HG03175 (cell line): ENCODE measurements at regions not wholly inside any gene's neighbourhood (a gene's known extent, or its start where the extent isn't known, plus 50 kb on each side); places are given as distances from the start of the nearest gene placed in this dataset.
"Not testable (repeated sequence)": the region's sequence is repeated elsewhere in the genome, so short reads cannot be mapped to it uniquely, and the experiment has no call there.

ENCODE experiments used
- ATAC-seq: cut with Tn5 transposase; IDR thresholded peaks from one replicate; pipeline ENCODE4 v1.9.1; 2021; ENCODE audit warnings: mild to moderate bottlenecking, moderate library complexity; ENCODE audit not compliant: unreplicated experiment

DNA sequence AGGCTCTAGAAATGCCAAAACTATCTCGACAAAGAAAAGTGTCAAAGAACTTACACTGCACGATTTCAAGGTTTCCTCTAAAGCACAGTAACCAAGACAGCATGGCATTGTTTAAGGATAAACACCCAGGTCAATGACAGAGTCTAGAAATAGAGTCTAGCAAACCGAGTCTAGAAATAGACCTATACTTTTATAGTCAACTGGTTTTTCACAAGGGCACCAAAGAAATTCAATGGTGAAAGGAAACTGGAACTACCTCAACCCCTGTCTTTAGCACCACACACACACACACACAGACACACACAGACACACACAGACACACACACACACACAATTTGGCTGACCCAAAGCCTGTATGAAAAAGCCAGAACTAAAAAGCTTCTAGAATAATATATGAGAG lies 67.1 kb upstream of the PGBD5 start:
- no peak for ATAC-seq

GRCh38 chr1:230490436-230490835 lies 64.3 kb upstream of the PGBD5 start:
- no peak for ATAC-seq

- no peak for ATAC-seq
These were observed 61.8 kb upstream of the PGBD5 start for GRCh38 chr1:230487773-230488428.

DNA sequence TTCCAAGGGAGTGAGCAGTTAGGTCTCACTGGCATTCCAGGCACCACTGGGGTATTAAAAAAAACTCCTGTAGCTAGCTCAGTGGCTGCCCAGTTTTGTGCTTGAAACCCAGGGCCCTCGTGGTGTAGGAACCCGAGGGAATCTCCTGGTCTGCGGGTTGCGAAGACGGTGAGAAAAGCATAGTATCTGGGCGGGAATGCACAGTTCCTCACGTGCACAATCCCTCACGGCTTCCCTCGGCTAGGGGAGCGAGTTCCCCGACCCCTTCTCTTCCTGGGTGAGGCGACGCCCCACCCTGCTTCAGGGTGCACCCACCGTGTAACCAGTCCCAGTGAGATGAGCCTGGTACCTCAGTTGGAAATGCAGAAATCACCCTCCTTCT lies 50.5 kb upstream of the PGBD5 start:
- ATAC-seq = no peak

DNA sequence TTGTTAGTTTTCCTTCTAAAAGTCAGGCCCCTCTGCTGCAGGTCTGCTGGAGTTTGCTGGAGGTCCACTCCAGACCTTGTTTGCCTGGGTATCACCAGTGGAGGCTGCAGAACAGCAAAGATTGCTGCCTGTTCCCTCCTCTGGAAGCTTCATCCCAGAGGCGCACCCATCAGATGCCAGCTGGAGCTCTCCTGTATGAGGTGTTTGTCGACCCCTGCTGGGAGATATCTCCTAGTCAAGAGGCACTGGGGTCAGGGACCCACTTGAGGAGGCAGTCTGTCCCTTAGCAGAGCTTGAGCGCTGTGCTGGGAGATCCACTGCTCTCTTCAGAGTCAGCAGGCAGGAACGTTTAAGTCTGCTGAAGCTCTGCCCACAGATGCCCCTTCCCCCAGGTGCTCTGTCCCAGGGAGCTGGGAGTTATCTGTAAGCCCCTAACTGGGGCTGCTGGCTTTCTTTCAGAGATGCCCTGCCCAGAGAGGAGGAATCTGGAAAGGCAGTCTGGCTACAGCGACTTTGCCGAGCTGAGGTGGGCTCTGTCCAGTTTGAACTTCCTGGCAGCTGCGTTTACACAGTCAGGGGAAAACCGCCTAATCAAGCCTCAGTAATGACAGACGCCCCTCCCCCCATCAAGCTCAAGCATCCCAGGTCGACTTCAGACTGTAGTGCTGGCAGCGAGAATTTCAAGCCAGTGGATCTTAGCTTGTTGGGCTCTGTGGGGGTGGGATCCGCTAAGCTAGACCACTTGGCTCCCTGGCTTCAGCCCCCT lies 49.9 kb upstream of the PGBD5 start:
- ATAC-seq = not testable (repeated sequence)
